ENCODE measurements at regions not wholly inside any gene's neighbourhood (a gene's known extent, or its start where the extent isn't known, plus 50 kb on each side); places are given as distances from the start of the nearest gene placed in this dataset.

DNA sequence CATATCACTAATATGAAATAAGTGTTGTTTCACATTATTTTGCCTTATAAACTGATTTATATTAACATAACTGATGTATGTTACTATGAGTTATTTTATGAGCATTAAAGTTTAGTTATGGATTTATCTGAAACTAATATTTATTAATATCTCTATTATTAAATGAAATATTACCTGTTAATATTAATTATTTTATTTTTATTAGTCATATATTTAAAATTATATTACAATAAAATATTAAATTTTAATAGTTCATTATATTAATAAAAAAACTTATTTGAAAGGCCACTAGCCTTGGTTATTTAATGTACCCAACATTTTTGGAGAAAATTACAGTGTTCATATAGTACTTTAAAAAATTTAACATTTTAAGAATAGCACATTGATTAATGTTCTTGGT is 1643.4 kb upstream of the MIR17HG start (continued):
- TF ChIP-seq ZNF133 (tag by site-specific recombination; IDR thresholded peaks at IDR 0.05) (no peak), PRDM1 (tag by site-specific recombination; IDR thresholded peaks at IDR 0.05) (no peak), ZNF433 (tag by site-specific recombination; IDR thresholded peaks at IDR 0.05; ENCODE audit: low read depth) (no peak), ZNF510 (tag by site-specific recombination; IDR thresholded peaks at IDR 0.05; ENCODE audit: insufficient replicate concordance) (no peak)
- TF ChIP-seq, protein P1, sequence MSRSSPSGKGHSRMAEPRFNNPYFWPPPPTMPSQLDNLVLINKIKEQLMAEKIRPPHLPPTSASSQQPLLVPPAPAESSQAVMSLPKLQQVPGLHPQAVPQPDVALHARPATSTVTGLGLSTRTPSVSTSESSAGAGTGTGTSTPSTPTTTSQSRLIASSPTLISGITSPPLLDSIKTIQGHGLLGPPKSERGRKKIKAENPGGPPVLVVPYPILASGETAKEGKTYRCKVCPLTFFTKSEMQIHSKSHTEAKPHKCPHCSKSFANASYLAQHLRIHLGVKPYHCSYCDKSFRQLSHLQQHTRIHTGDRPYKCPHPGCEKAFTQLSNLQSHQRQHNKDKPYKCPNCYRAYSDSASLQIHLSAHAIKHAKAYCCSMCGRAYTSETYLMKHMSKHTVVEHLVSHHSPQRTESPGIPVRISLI (tag by site-specific recombination; IDR thresholded peaks at IDR 0.05), result no peak

DNA sequence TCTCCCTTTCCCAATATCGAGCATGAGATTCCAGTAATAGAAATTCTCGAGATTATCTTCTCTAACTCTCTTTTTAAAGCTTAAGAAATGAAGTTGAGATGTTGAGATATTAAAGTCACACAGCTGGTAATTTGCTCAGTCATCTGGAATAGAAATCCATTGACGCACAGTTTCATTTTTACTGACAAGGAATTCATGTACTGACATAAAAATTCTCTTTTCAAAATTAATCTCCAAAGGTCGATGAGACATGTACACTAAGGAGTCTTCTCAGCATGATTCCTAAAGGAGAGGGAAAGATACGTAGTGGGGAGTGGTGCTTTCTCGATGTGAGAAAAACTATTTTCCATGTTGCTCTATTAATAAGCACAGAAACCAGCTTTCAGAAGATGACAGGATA is 1639.5 kb upstream of the MIR17HG start:
- Histone ChIP-seq H3K4me1 (ENCODE audit: control insufficient read depth, insufficient read depth, low read length) (no peaks in the 10 kb centered on the region), H3K9me3 (ENCODE audit: control insufficient read depth, insufficient read depth, low read depth, low read length) (no peaks in the 10 kb centered on the region), H3K27ac (ENCODE audit: extremely low read depth, low read depth, low read length) (no peak overlapping the region), H3K36me3 (ENCODE audit: control insufficient read depth in 2 of 2, insufficient read depth in 1 of 2, low read length in 2 of 2) (no peaks in the 10 kb centered on the region), H3K4me3 (ENCODE audit: low read depth, low read length) (no peak overlapping the region)
- ChIA-PET CTCF (no interaction called here), POLR2A (no interaction called here)
- TF ChIP-seq, protein P2, sequence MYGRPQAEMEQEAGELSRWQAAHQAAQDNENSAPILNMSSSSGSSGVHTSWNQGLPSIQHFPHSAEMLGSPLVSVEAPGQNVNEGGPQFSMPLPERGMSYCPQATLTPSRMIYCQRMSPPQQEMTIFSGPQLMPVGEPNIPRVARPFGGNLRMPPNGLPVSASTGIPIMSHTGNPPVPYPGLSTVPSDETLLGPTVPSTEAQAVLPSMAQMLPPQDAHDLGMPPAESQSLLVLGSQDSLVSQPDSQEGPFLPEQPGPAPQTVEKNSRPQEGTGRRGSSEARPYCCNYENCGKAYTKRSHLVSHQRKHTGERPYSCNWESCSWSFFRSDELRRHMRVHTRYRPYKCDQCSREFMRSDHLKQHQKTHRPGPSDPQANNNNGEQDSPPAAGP (tag by site-specific recombination; IDR thresholded peaks at IDR 0.05), result no peak
- TF ChIP-seq, protein P3, sequence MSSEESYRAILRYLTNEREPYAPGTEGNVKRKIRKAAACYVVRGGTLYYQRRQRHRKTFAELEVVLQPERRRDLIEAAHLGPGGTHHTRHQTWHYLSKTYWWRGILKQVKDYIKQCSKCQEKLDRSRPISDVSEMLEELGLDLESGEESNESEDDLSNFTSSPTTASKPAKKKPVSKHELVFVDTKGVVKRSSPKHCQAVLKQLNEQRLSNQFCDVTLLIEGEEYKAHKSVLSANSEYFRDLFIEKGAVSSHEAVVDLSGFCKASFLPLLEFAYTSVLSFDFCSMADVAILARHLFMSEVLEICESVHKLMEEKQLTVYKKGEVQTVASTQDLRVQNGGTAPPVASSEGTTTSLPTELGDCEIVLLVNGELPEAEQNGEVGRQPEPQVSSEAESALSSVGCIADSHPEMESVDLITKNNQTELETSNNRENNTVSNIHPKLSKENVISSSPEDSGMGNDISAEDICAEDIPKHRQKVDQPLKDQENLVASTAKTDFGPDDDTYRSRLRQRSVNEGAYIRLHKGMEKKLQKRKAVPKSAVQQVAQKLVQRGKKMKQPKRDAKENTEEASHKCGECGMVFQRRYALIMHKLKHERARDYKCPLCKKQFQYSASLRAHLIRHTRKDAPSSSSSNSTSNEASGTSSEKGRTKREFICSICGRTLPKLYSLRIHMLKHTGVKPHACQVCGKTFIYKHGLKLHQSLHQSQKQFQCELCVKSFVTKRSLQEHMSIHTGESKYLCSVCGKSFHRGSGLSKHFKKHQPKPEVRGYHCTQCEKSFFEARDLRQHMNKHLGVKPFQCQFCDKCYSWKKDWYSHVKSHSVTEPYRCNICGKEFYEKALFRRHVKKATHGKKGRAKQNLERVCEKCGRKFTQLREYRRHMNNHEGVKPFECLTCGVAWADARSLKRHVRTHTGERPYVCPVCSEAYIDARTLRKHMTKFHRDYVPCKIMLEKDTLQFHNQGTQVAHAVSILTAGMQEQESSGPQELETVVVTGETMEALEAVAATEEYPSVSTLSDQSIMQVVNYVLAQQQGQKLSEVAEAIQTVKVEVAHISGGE (tag by site-specific recombination; conservative IDR thresholded peaks at IDR 0.05; ENCODE audit: low read depth), result no peak
- TF ChIP-seq ZNF37A (tag by site-specific recombination; IDR thresholded peaks at IDR 0.05) (no peak), ZNF529 (tag by site-specific recombination; IDR thresholded peaks at IDR 0.05; ENCODE audit: insufficient replicate concordance) (no peak), WT1 (tag by site-specific recombination; IDR thresholded peaks at IDR 0.05) (no peak), YY2 (tag by site-specific recombination; IDR thresholded peaks at IDR 0.05) (no peak), OVOL3 (tag by site-specific recombination; IDR thresholded peaks at IDR 0.05) (no peak), GLIS1 (tag by site-specific recombination; IDR thresholded peaks at IDR 0.05) (no peak), ZNF140 (tag by site-specific recombination; IDR thresholded peaks at IDR 0.05) (no peak), MZF1 (tag by site-specific recombination; IDR thresholded peaks at IDR 0.05; ENCODE audit: borderline replicate concordance) (no peak), ZNF121 (tag by site-specific recombination; IDR thresholded peaks at IDR 0.05) (no peak)

DNA sequence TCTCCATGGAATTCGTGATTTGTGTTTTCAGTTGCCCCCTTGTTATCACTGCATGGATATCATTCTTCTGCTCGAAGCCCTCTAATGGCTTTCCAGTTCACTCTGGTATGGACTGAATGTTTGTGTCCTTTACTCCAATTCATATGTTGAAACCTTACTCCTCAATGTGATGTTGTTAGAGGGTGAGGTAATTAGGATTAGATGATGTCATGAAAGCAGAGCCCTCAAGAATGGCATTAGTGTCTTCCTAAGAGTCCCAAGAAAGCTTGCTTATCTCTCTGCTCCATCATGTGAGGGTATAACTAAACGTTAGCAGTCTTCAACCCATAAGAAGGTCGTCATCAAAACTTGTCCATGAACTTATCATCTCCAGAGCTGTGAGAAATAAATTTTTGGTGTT is 1626.3 kb upstream of the MIR17HG start:
- POLR2A ChIA-PET, result no interaction called here
- CTCF ChIA-PET, result no interaction called here
- H3K4me1 ChIP-seq (ENCODE audit: control insufficient read depth, insufficient read depth, low read length), result no peaks in the 10 kb centered on the region

More for the DNA sequence above, 1626.3 kb upstream of the MIR17HG start:
- H3K36me3 ChIP-seq (ENCODE audit: control insufficient read depth in 2 of 2, insufficient read depth in 1 of 2, low read length in 2 of 2), result no peaks in the 10 kb centered on the region
- no peak overlapping the region for H3K27ac ChIP-seq (ENCODE audit: extremely low read depth, low read depth, low read length)
- H3K4me3 ChIP-seq (ENCODE audit: low read depth, low read length), result no peak overlapping the region
- TF ChIP-seq KLF1 (tag by site-specific recombination; IDR thresholded peaks at IDR 0.05) (no peak), ZNF664 (tag by site-specific recombination; IDR thresholded peaks at IDR 0.05) (no peak), FEZF1 (tag by site-specific recombination; IDR thresholded peaks at IDR 0.05) (no peak), ZNF623 (tag by site-specific recombination; IDR thresholded peaks at IDR 0.05) (no peak), SALL2 (tag by site-specific recombination; IDR thresholded peaks at IDR 0.05; ENCODE audit: borderline replicate concordance) (no peak), ZNF843 (tag by site-specific recombination; IDR thresholded peaks at IDR 0.05) (no peak)
- TF ChIP-seq, protein P4, sequence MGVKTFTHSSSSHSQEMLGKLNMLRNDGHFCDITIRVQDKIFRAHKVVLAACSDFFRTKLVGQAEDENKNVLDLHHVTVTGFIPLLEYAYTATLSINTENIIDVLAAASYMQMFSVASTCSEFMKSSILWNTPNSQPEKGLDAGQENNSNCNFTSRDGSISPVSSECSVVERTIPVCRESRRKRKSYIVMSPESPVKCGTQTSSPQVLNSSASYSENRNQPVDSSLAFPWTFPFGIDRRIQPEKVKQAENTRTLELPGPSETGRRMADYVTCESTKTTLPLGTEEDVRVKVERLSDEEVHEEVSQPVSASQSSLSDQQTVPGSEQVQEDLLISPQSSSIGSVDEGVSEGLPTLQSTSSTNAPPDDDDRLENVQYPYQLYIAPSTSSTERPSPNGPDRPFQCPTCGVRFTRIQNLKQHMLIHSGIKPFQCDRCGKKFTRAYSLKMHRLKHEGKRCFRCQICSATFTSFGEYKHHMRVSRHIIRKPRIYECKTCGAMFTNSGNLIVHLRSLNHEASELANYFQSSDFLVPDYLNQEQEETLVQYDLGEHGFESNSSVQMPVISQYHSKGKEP (tag by site-specific recombination; IDR thresholded peaks at IDR 0.05), result no peak
- TF ChIP-seq, protein P5, sequence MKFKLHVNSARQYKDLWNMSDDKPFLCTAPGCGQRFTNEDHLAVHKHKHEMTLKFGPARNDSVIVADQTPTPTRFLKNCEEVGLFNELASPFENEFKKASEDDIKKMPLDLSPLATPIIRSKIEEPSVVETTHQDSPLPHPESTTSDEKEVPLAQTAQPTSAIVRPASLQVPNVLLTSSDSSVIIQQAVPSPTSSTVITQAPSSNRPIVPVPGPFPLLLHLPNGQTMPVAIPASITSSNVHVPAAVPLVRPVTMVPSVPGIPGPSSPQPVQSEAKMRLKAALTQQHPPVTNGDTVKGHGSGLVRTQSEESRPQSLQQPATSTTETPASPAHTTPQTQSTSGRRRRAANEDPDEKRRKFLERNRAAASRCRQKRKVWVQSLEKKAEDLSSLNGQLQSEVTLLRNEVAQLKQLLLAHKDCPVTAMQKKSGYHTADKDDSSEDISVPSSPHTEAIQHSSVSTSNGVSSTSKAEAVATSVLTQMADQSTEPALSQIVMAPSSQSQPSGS (tag by site-specific recombination; IDR thresholded peaks at IDR 0.05; ENCODE audit: low read depth), result peak; percentile 42; the same call in 1 of the 2 replicates
- H3K9me3 ChIP-seq (ENCODE audit: control insufficient read depth, insufficient read depth, low read depth, low read length), result no peaks in the 10 kb centered on the region

All from HEK293 (cell line).